Hepatocyte (in vitro differentiated cells): ENCODE measurements at regions not wholly inside any gene's neighbourhood (a gene's known extent, or its start where the extent isn't known, plus 50 kb on each side); places are given as distances from the start of the nearest gene placed in this dataset.

Experiments
- DNase-seq: peaks from one replicate; pipeline ENCODE4 v3.0.0-alpha.2; 2016; ENCODE audit warnings: low spot score
- H2AFZ ChIP-seq: fragments of 200-600 bp; sonication (generic); 2 replicates; pipeline ENCODE4 v1.6.0; 2016; ENCODE audit warnings: antibody characterized with exemption, mild to moderate bottlenecking
- H3K27ac ChIP-seq: fragments of 200-600 bp; sonication (generic); 2 replicates; pipeline ENCODE4 v1.5.1; 2016; ENCODE audit warnings: mild to moderate bottlenecking
- H3K27me3 ChIP-seq: fragments of 200-600 bp; sonication (generic); 2 replicates; pipeline ENCODE4 v1.6.1; 2016
- H3K36me3 ChIP-seq: fragments of 200-600 bp; sonication (generic); replicated peaks from 2 replicates; pipeline ENCODE4 v1.5.1; 2016; ENCODE audit warnings: low read depth; ENCODE audit not compliant: insufficient read depth
- H3K4me1 ChIP-seq: fragments of 200-600 bp; sonication (generic); 2 replicates; pipeline ENCODE4 v1.5.1; 2016; ENCODE audit warnings: mild to moderate bottlenecking, moderate library complexity; ENCODE audit not compliant: insufficient read depth
- H3K4me2 ChIP-seq: fragments of 200-600 bp; sonication (generic); 2 replicates; pipeline ENCODE4 v1.6.0; 2016
- H3K4me3 ChIP-seq: fragments of 200-600 bp; sonication (generic); 2 replicates; pipeline ENCODE4 v1.5.1; 2016; ENCODE audit warnings: mild to moderate bottlenecking
- H3K79me2 ChIP-seq: fragments of 200-600 bp; sonication (generic); 2 replicates; pipeline ENCODE4 v1.6.0; 2017; ENCODE audit warnings: mild to moderate bottlenecking
- H3K9me2 ChIP-seq: fragments of 200-600 bp; sonication (generic); replicated peaks from 2 replicates; pipeline ENCODE4 v1.6.0; 2017; ENCODE audit warnings: mild to moderate bottlenecking; ENCODE audit not compliant: insufficient read depth
- H3K9me3 ChIP-seq: fragments of 200-600 bp; sonication (generic); 2 replicates; pipeline ENCODE4 v1.5.1; 2016; ENCODE audit warnings: low read depth, mild to moderate bottlenecking
- H4K20me1 ChIP-seq: fragments of 200-600 bp; sonication (generic); 2 replicates; pipeline ENCODE4 v1.6.0; 2016; ENCODE audit warnings: mild to moderate bottlenecking; ENCODE audit not compliant: insufficient read depth, poor library complexity, severe bottlenecking
- CTCF ChIP-seq: fragments of 200-600 bp; sonication (generic); IDR thresholded peaks from 2 replicates; pipeline ENCODE4 v1.5.1; 2016; ENCODE audit warnings: antibody characterized with exemption, mild to moderate bottlenecking; ENCODE audit not compliant: poor library complexity
- EZH2 ChIP-seq: fragments of 200-600 bp; sonication (generic); IDR thresholded peaks from 2 replicates; pipeline ENCODE4 v1.6.1; 2016; ENCODE audit warnings: antibody characterized with exemption, mild to moderate bottlenecking, borderline replicate concordance
- EZH2phosphoT487 ChIP-seq: fragments of 200-600 bp; sonication (generic); IDR thresholded peaks from one replicate; pipeline ENCODE4 v1.6.1; 2018; ENCODE audit warnings: antibody characterized with exemption, mild to moderate bottlenecking, low read depth, moderate library complexity; ENCODE audit not compliant: unreplicated experiment, severe bottlenecking
- WGBS: methylation state at CpG from one replicate; pipeline ENCODE4 v1.1.6; 2016; ENCODE audit warnings: low lambda C conversion rate; ENCODE audit errors: missing lambda C conversion rate; 5-methylcytosine and 5-hydroxymethylcytosine counted together

- no peaks in the 10 kb centered on the region for H3K9me2 ChIP-seq
- no peaks in the 10 kb centered on the region for H3K9me3 ChIP-seq
- no peak overlapping the region for H2AFZ ChIP-seq
- no peak overlapping the region for H3K27ac ChIP-seq
- DNase-seq: no peak
- no peaks in the 10 kb centered on the region for H4K20me1 ChIP-seq
- H3K4me1 ChIP-seq: peaks cover 13% of the 10 kb centered on the region
- H3K4me3 ChIP-seq: no peak overlapping the region
- TF ChIP-seq EZH2 (no peak), CTCF (no peak), EZH2phosphoT487 (no peak)
- no peaks in the 10 kb centered on the region for H3K36me3 ChIP-seq
- no peaks in the 10 kb centered on the region for H3K79me2 ChIP-seq
- no peak overlapping the region for H3K4me2 ChIP-seq
- WGBS: 96% methylated on average over 7 of the region's 7 CpGs
- H3K27me3 ChIP-seq: no peaks in the 10 kb centered on the region
Observed at GRCh38 chr4:181030961-181031360, 1212.2 kb upstream of the TENM3 start.

GRCh38 chr4:181043486-181043885 lies 1199.7 kb upstream of the TENM3 start:
- no peak for DNase-seq
- Histone ChIP-seq H3K4me3 (no peak overlapping the region), H3K9me3 (no peaks in the 10 kb centered on the region), H3K9me2 (no peaks in the 10 kb centered on the region), H4K20me1 (no peaks in the 10 kb centered on the region), H2AFZ (no peak overlapping the region), H3K4me2 (no peak overlapping the region), H3K27me3 (no peaks in the 10 kb centered on the region), H3K79me2 (no peaks in the 10 kb centered on the region), H3K4me1 (no peaks in the 10 kb centered on the region), H3K36me3 (no peaks in the 10 kb centered on the region), H3K27ac (no peak overlapping the region)
- 68% methylated on average over 4 of the region's 4 CpGs for WGBS
- TF ChIP-seq EZH2phosphoT487 (no peak), EZH2 (no peak), CTCF (no peak)

- Histone ChIP-seq H3K36me3 (no peaks in the 10 kb centered on the region), H3K4me3 (no peak overlapping the region), H3K27ac (no peak overlapping the region), H3K9me3 (no peaks in the 10 kb centered on the region), H4K20me1 (no peaks in the 10 kb centered on the region), H3K9me2 (no peaks in the 10 kb centered on the region), H3K27me3 (no peaks in the 10 kb centered on the region), H2AFZ (no peak overlapping the region), H3K4me1 (no peaks in the 10 kb centered on the region), H3K79me2 (no peaks in the 10 kb centered on the region), H3K4me2 (no peak overlapping the region)
- WGBS: 88% methylated on average over 9 of the region's 9 CpGs
- no peak for DNase-seq
- TF ChIP-seq CTCF (no peak), EZH2 (no peak), EZH2phosphoT487 (no peak)
Observed at GRCh38 chr4:181046809-181047208, 1196.4 kb upstream of the TENM3 start.

- H3K4me2 ChIP-seq: no peak overlapping the region
- H3K9me2 ChIP-seq: no peaks in the 10 kb centered on the region
- H3K27ac ChIP-seq: no peak overlapping the region
- no peaks in the 10 kb centered on the region for H3K9me3 ChIP-seq
- H3K27me3 ChIP-seq: no peaks in the 10 kb centered on the region
- no peaks in the 10 kb centered on the region for H3K4me1 ChIP-seq
- no peaks in the 10 kb centered on the region for H4K20me1 ChIP-seq
- no peaks in the 10 kb centered on the region for H3K79me2 ChIP-seq
- H3K4me3 ChIP-seq: no peak overlapping the region
- H3K36me3 ChIP-seq: no peaks in the 10 kb centered on the region
- no peak overlapping the region for H2AFZ ChIP-seq
- DNase-seq: no peak
- no peak for TF ChIP-seq EZH2phosphoT487
- TF ChIP-seq EZH2: no peak
- no peak for TF ChIP-seq CTCF
Observed at GRCh38 chr4:181051931-181052330, 1191.3 kb upstream of the TENM3 start.
